Sigmoid colon (tissue), 6 donors: ENCODE measurements at regions not wholly inside any gene's neighbourhood (a gene's known extent, or its start where the extent isn't known, plus 50 kb on each side); places are given as distances from the start of the nearest gene placed in this dataset.

Experiments used
- DNase-seq: peaks from one replicate; pipeline ENCODE4 v3.0.0-alpha.2; 2019
- H3K27ac ChIP-seq, 4 donors: fragments of 200-600 bp; sonication (generic); one replicate each; pipeline ENCODE4 v1.5.1; 2016 to 2019; ENCODE audit warnings: mild to moderate bottlenecking in 1 of 4
- H3K27me3 ChIP-seq, 3 donors: fragments of 200-600 bp; sonication (generic); one replicate each; pipeline ENCODE4 v1.5.1; 2019; ENCODE audit warnings: mild to moderate bottlenecking in 1 of 3
- H3K36me3 ChIP-seq, 4 donors: fragments of 200-600 bp; sonication (generic); one replicate each; pipeline ENCODE4 v1.5.1; 2016 to 2019
- H3K4me1 ChIP-seq, 4 donors: fragments of 200-600 bp; sonication (generic); one replicate each; pipeline ENCODE4 v1.5.1; 2017 to 2019
- H3K4me3 ChIP-seq, 4 donors: fragments of 200-600 bp; sonication (generic); one replicate each; pipeline ENCODE4 v1.5.1; 2017 to 2019; ENCODE audit warnings: mild to moderate bottlenecking in 2 of 4, moderate library complexity in 1 of 4
- H3K9me3 ChIP-seq, 4 donors: fragments of 200-600 bp in 3 of 4; sonication (generic) in 3 of 4; one replicate each; pipeline versions ENCODE4 v1.5.1 to v1.6.1; 2013 to 2019
- EP300 ChIP-seq, 4 donors: sonication (generic); formaldehyde crosslinking; IDR thresholded peaks; one replicate each; pipeline ENCODE4 v1.6.1; 2017; ENCODE audit warnings: antibody characterized with exemption in 4 of 4
- POLR2A ChIP-seq, 2 donors: fragments of 450-650 bp; IDR thresholded peaks; one replicate each; pipeline ENCODE4 v1.6.1; 2016; ENCODE audit warnings: antibody characterized with exemption in 2 of 2, mild to moderate bottlenecking in 2 of 2, moderate library complexity in 2 of 2
- POLR2AphosphoS5 ChIP-seq, 4 donors: sonication (generic); formaldehyde crosslinking; IDR thresholded peaks; one replicate each; pipeline ENCODE4 v1.6.1; 2017; ENCODE audit warnings: antibody characterized with exemption in 4 of 4
- WGBS, 2 donors: extraction: QIAGEN DNeasy Blood & Tissue Kit; methylation state at CpG; one replicate each; pipeline ENCODE4 v1.1.7; 2013; 5-methylcytosine and 5-hydroxymethylcytosine counted together
- intact Hi-C: fragments of 100-400 bp; cut with DNase I; formaldehyde crosslinking; loops from one replicate; pipeline ENCODE4 v1.15.1; 2023
- TF ChIP-seq, protein P1 (sequence below), 4 experiments: fragments of 450-650 bp in 3 of 4; fragments of 200-600 bp in 1 of 4; IDR thresholded peaks; one replicate each; pipeline ENCODE4 v1.5.1; 2016 to 2019; ENCODE audit warnings: antibody characterized with exemption in 4 of 4, mild to moderate bottlenecking in 3 of 4, moderate library complexity in 2 of 4
- donor health status: healthy with polysubstance abuse.
- donor health status: healthy.

GRCh38 chr21:26679284-26679683 lies 106.2 kb upstream of the CYYR1 start:
- no peak for DNase-seq
- Histone ChIP-seq H3K27ac (no peak overlapping the region), H3K9me3 (no peaks in the 10 kb centered on the region), H3K36me3 (no peaks in the 10 kb centered on the region), H3K4me3 (no peak overlapping the region), H3K4me1 (no peaks in the 10 kb centered on the region), H3K27me3 (no peaks in the 10 kb centered on the region)
- intact Hi-C loops: no loop called here
- TF ChIP-seq EP300 (IDR thresholded peaks at IDR 0.05) (no peak), POLR2A (IDR thresholded peaks at IDR 0.05) (no peak), POLR2AphosphoS5 (IDR thresholded peaks at IDR 0.05) (no peak)
- TF ChIP-seq, protein P1, sequence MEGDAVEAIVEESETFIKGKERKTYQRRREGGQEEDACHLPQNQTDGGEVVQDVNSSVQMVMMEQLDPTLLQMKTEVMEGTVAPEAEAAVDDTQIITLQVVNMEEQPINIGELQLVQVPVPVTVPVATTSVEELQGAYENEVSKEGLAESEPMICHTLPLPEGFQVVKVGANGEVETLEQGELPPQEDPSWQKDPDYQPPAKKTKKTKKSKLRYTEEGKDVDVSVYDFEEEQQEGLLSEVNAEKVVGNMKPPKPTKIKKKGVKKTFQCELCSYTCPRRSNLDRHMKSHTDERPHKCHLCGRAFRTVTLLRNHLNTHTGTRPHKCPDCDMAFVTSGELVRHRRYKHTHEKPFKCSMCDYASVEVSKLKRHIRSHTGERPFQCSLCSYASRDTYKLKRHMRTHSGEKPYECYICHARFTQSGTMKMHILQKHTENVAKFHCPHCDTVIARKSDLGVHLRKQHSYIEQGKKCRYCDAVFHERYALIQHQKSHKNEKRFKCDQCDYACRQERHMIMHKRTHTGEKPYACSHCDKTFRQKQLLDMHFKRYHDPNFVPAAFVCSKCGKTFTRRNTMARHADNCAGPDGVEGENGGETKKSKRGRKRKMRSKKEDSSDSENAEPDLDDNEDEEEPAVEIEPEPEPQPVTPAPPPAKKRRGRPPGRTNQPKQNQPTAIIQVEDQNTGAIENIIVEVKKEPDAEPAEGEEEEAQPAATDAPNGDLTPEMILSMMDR (IDR thresholded peaks at IDR 0.05): no peak
- WGBS, 2 donors: 77 to 80% methylated on average over 3 of the region's 3 CpGs

GRCh38 chr21:26674323-26674722 lies 101.2 kb upstream of the CYYR1 start:
- no peaks in the 10 kb centered on the region for H3K4me1 ChIP-seq
- H3K9me3 ChIP-seq: no peaks in the 10 kb centered on the region
- TF ChIP-seq POLR2AphosphoS5 (IDR thresholded peaks at IDR 0.05) (no peak), EP300 (IDR thresholded peaks at IDR 0.05) (no peak), POLR2A (IDR thresholded peaks at IDR 0.05) (no peak)
- TF ChIP-seq, protein P1 (IDR thresholded peaks at IDR 0.05): no peak
- H3K27me3 ChIP-seq: no peaks in the 10 kb centered on the region
- H3K36me3 ChIP-seq: no peaks in the 10 kb centered on the region
- no peak for DNase-seq
- 57 to 76% methylated on average over 5 of the region's 5 CpGs for WGBS, 2 donors
- H3K4me3 ChIP-seq: no peak overlapping the region
- intact Hi-C loops: no loop called here
- H3K27ac ChIP-seq: no peak overlapping the region

DNA sequence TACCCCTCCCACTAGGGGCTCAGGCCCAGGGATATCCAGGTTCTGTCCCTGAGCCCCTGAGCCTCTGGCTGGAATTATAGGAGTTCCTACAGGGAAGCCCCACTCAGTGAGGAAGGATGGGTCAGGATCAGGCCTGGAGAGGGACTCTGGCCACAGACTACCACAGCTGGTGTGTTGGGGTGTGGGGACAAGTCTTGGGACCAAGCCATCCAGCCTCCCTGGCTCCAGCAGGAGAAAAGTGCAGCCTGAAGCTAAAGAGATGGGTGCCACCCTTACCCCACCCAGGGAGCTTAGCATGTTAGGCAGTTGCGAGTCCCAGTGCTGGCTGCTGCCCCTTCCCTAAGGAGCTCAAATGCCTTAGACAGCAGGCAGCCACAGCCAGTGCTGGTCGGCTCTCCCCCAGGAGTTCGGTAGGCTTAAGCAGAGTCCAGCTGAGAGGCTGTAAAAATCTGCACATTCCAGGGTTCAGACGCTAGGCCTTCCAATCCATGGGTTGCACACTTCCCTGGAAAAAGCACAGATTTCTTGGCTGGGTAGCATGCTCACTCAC lies 96.2 kb upstream of the CYYR1 start:
- no peaks in the 10 kb centered on the region for H3K27me3 ChIP-seq
- peaks cover 0 to 7% (median 0%) of the 10 kb centered on the region in 4 donors for H3K9me3 ChIP-seq
- H3K4me1 ChIP-seq: no peaks in the 10 kb centered on the region
- whole genome bisulfite sequencing, 2 donors: 88 to 89% methylated on average over 4 of the region's 4 CpGs
- H3K27ac ChIP-seq: no peak overlapping the region
- TF ChIP-seq POLR2A (IDR thresholded peaks at IDR 0.05) (no peak), POLR2AphosphoS5 (IDR thresholded peaks at IDR 0.05) (no peak), EP300 (IDR thresholded peaks at IDR 0.05) (no peak)
- TF ChIP-seq, protein P1 (IDR thresholded peaks at IDR 0.05): no peak
- no peak for DNase-seq
- intact Hi-C loops: no loop called here
- no peak overlapping the region for H3K4me3 ChIP-seq
- H3K36me3 ChIP-seq: no peaks in the 10 kb centered on the region

DNA sequence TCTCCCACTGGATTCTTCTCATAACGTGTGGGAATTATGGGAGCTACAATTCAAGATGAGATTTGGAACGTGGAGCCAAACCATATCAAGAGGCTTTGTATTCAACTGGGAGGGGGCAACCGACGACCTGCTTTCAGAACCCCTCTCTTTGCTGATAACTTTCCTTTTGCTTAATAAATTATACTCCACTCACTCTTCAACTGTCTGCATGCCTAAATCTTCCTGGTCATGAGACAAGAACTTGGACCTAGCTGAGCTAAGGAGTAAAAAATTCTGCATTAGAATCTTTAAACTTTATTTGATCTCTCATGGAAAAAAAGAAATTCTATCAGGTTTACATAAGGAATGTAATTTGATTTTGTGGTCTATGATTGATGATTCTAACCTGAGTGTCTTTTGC lies 86.7 kb upstream of the CYYR1 start:
- Histone ChIP-seq H3K4me3 (no peak overlapping the region), H3K36me3 (no peaks in the 10 kb centered on the region), H3K4me1 (no peaks in the 10 kb centered on the region), H3K27me3 (no peaks in the 10 kb centered on the region), H3K9me3 (no peaks in the 10 kb centered on the region), H3K27ac (no peak overlapping the region)
- no peak for TF ChIP-seq POLR2AphosphoS5 (IDR thresholded peaks at IDR 0.05)
- TF ChIP-seq, protein P1 (IDR thresholded peaks at IDR 0.05): no peak
- no peak for TF ChIP-seq POLR2A (IDR thresholded peaks at IDR 0.05)
- no peak for TF ChIP-seq EP300 (IDR thresholded peaks at IDR 0.05)
- WGBS, 2 donors: 79 to 84% methylated on average over 4 of the region's 4 CpGs
- DNase-seq: no peak
- intact Hi-C loops: no loop called here

GRCh38 chr21:26659182-26659581 lies 86.1 kb upstream of the CYYR1 start:
- no peak overlapping the region for H3K27ac ChIP-seq
- DNase-seq: no peak
- H3K36me3 ChIP-seq: no peaks in the 10 kb centered on the region
- no peaks in the 10 kb centered on the region for H3K4me1 ChIP-seq
- WGBS, 2 donors: 81 to 85% methylated on average over 1 of the region's 1 CpG
- no peaks in the 10 kb centered on the region for H3K27me3 ChIP-seq
- intact Hi-C loops: no loop called here
- no peak for TF ChIP-seq POLR2A (IDR thresholded peaks at IDR 0.05)
- TF ChIP-seq POLR2AphosphoS5 (IDR thresholded peaks at IDR 0.05): no peak
- TF ChIP-seq, protein P1 (IDR thresholded peaks at IDR 0.05): no peak
- TF ChIP-seq EP300 (IDR thresholded peaks at IDR 0.05): no peak
- H3K9me3 ChIP-seq: no peaks in the 10 kb centered on the region
- H3K4me3 ChIP-seq: no peak overlapping the region
